Mucosa of descending colon (tissue), 3 donors: ENCODE measurements at regions not wholly inside any gene's neighbourhood (a gene's known extent, or its start where the extent isn't known, plus 50 kb on each side); places are given as distances from the start of the nearest gene placed in this dataset.

Source experiments
- ATAC-seq: fragments of 200-7000 bp; cut with Tn5 transposase; one replicate; pipeline ENCODE4 v1.9.1; 2020; ENCODE audit warnings: mild to moderate bottlenecking, moderate library complexity
- DNase-seq, 3 donors: peaks; one replicate each; pipeline ENCODE4 v3.0.0-alpha.2; 2020
- H3K36me3 ChIP-seq: fragments of 200-600 bp; one replicate; pipeline ENCODE4 v1.8.0; 2021; ENCODE audit warnings: low read depth, mild to moderate bottlenecking
- H3K4me1 ChIP-seq: fragments of 200-600 bp; one replicate; pipeline ENCODE4 v1.8.0; 2021; ENCODE audit warnings: low read depth, mild to moderate bottlenecking
- H3K4me3 ChIP-seq: fragments of 200-600 bp; one replicate; pipeline ENCODE4 v1.8.0; 2021; ENCODE audit warnings: mild to moderate bottlenecking
- H3K9me3 ChIP-seq: fragments of 200-600 bp; one replicate; pipeline ENCODE4 v1.8.0; 2021; ENCODE audit warnings: mild to moderate bottlenecking
- CTCF ChIP-seq: fragments of 200-600 bp; IDR thresholded peaks from one replicate; pipeline ENCODE4 v1.8.0; 2022; ENCODE audit warnings: antibody characterized with exemption, mild to moderate bottlenecking
- intact Hi-C, 2 donors: fragments of 100-400 bp; cut with DNase I in 1 of 2; cut with micrococcal nuclease in 1 of 2; formaldehyde crosslinking; loops; one replicate each; pipeline versions ENCODE4 v1.11.0 to v1.11.1; 2022; cut with DNase I, micrococcal nuclease
- donor health status: DM: no; HTN: no; CAD: no; lungs with moderate emphysema.
- donor health status: DM: no; HTN: no; CAD: no.
- donor health status: DM: no; HTN: yes; CAD: no.

GRCh38 chrX:91079342-91080114 is 355.1 kb upstream of the PABPC5 start:
- intact Hi-C loops = no loop called here
- H3K9me3 ChIP-seq = peaks cover 4% of the 10 kb centered on the region
- no peak overlapping the region for H3K4me3 ChIP-seq
- no peaks in the 10 kb centered on the region for H3K36me3 ChIP-seq
- H3K4me1 ChIP-seq = no peaks in the 10 kb centered on the region
- ATAC-seq (no peak), DNase-seq (no peak)
- no peak for TF ChIP-seq CTCF

GRCh38 chrX:91080822-91081221 is 353.8 kb upstream of the PABPC5 start:
- Histone ChIP-seq H3K36me3 (no peaks in the 10 kb centered on the region), H3K4me3 (no peak overlapping the region), H3K4me1 (no peaks in the 10 kb centered on the region), H3K9me3 (peaks cover 4% of the 10 kb centered on the region)
- TF ChIP-seq CTCF = no peak
- DNase-seq (no peak), ATAC-seq (no peak)
- intact Hi-C loops = no loop called here

- intact Hi-C loops = no loop called here
- no peak for ATAC-seq
- no peak overlapping the region for H3K4me3 ChIP-seq
- TF ChIP-seq CTCF = no peak
- H3K4me1 ChIP-seq = no peaks in the 10 kb centered on the region
- H3K9me3 ChIP-seq = peaks cover 4% of the 10 kb centered on the region
- no peak for DNase-seq
- no peaks in the 10 kb centered on the region for H3K36me3 ChIP-seq
Observed at GRCh38 chrX:91081873-91082272, 352.8 kb upstream of the PABPC5 start.

- no peak for ATAC-seq
- Histone ChIP-seq H3K36me3 (no peaks in the 10 kb centered on the region), H3K9me3 (peaks cover 2% of the 10 kb centered on the region), H3K4me3 (no peak overlapping the region), H3K4me1 (no peaks in the 10 kb centered on the region)
- no peak for TF ChIP-seq CTCF
- intact Hi-C loops = no loop called here
- no peak for DNase-seq
Observed at GRCh38 chrX:91108761-91109160, 325.9 kb upstream of the PABPC5 start.

- DNase-seq (no peak), ATAC-seq (no peak)
- H3K36me3 ChIP-seq = no peaks in the 10 kb centered on the region
- no peak for TF ChIP-seq CTCF
- peaks cover 3% of the 10 kb centered on the region for H3K9me3 ChIP-seq
- H3K4me1 ChIP-seq = no peaks in the 10 kb centered on the region
- intact Hi-C loops = no loop called here
- H3K4me3 ChIP-seq = no peak overlapping the region
Observed at GRCh38 chrX:91122151-91122694, 312.4 kb upstream of the PABPC5 start.
